Astrocyte (in vitro differentiated cells and primary cell): ENCODE measurements at regions not wholly inside any gene's neighbourhood (a gene's known extent, or its start where the extent isn't known, plus 50 kb on each side); places are given as distances from the start of the nearest gene placed in this dataset.

Experiments
- CTCF ChIP-seq: IDR thresholded peaks from 2 replicates; pipeline ENCODE4 v1.5.1; 2011; ENCODE audit warnings: low read depth, mild to moderate bottlenecking, inconsistent platforms, low read length, moderate library complexity; ENCODE audit not compliant: insufficient read depth
- EZH2 ChIP-seq: IDR thresholded peaks from 2 replicates; pipeline ENCODE4 v1.6.1; 2012; ENCODE audit warnings: mild to moderate bottlenecking, low read length, inconsistent platforms; ENCODE audit not compliant: insufficient read depth

- TF ChIP-seq CTCF = no peak
- TF ChIP-seq EZH2 = no peak
Measured at GRCh38 chr22:49073873-49074417, 753.7 kb downstream of the BRD1 start.
